HG03175 (cell line): ENCODE measurements at regions not wholly inside any gene's neighbourhood (a gene's known extent, or its start where the extent isn't known, plus 50 kb on each side); places are given as distances from the start of the nearest gene placed in this dataset.
A peak's percentile ranks its signal among the peaks of the same experiment; 100 is the strongest.

ENCODE experiments used
- ATAC-seq: cut with Tn5 transposase; IDR thresholded peaks from one replicate; pipeline ENCODE4 v1.9.1; 2021; ENCODE audit warnings: mild to moderate bottlenecking, moderate library complexity; ENCODE audit not compliant: unreplicated experiment

DNA sequence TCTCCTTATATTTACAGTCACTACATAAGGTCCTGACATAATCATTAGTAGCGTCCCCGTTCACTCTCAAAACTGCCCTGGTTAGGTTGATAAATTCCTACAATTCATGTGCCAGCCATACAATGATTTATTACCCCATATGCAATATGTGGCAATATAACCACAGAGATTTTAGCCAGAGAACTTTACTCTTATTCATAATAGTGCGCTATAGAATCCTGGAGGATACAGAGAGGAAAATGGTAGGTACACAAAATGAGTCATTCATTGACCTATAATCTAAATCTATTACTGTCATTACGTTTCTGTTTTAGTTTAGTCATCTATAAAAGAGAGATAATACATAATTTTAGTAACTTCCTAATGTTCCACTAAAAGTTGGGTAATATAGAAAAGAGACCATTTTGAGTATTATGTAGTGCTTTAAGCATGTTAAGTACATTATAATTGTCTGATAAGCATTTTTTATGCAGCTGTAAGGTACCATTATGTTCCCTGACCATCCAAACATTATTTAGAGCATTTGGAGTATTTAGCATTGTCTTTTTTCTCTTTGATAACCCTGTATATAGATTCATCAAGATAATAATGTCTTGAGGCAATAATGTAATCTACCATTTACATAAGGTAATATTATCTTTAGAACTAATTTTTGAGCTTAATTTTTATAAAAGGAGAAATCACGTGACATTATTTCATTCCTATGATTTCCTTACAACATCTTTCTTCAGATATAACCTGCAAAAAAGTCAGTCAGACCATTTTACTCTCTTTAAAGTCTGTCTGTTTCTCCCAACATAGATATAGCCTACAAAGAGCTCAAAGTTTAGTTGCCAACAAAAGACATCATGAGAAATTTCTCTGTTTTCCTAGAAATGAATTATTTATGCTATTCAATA is 655.5 kb upstream of the ZNF608 start:
- ATAC-seq, result no peak

DNA sequence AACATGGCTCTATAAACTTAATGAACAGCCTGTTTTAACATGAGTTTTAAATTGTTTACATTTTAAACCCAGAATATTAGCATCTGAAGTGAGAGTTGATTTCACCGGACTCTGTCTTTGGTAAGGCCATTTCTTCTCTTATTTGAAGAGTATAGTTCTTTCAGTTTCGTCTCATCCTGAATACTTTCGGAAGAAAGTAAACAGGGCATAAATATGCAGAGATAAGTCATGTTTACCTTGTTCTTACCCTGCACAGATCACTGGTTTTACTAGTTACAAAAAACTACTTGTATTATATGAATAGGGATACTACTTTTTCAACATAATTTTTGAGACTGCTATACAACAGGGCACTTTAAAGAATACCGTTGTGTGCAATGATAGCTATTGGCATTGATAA is 656.3 kb upstream of the ZNF608 start:
- ATAC-seq, result no peak

DNA sequence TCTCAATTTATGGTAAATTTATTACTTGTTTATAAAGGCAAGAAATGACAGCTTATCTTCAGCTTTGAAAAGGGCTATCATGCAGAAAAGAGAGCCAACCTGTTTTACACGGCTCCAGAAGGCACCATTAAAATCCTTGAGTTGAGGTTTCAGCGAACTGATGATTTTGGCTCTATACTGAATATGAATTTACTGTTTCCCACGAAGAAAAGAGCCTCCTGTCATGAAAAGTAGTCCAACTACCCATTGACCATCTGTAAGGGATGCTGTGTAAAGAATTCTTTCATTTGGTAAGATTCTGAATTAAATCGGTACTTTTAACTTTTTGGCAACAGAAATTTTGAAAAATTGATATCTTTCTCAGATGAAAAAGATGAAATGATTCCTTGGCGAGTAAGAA is 657.6 kb upstream of the ZNF608 start:
- no peak for ATAC-seq

DNA sequence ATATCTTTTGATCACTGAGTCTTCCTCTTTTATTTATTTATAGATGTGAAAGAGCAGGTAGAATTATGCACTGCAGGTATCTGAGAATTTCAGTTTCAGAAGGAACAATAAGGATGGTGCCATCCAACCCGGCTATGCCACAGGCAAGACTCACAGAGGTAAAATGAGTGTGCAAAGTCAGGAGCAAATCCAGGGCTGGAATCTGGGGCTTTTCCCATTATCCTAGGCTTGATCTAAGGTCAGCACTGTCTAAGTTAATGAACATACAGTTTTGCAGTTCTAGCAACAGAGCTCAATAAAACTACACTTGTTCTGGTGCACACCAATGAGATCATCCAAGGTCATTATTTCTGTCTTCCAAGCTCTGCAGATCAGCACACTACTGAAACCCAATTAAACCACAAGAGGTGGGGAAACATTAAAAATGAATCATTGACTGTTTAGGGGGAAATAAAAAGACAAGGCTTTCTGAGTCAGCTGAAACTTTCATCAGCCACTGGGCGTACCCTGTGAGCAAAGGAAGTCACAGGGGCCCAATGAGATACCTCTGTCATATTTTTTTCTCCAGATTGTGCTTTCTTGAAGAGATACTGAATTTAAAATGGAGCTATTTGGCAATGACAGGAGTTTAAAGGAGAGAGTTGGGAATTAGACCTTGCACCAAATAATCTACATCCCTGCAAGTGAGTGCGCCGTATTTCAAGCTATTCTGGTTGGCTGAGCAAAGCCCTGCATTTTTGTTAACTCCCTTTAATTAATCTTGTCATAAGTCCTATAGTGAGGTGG is 662.2 kb upstream of the ZNF608 start:
- ATAC-seq, result peak; percentile 57

DNA sequence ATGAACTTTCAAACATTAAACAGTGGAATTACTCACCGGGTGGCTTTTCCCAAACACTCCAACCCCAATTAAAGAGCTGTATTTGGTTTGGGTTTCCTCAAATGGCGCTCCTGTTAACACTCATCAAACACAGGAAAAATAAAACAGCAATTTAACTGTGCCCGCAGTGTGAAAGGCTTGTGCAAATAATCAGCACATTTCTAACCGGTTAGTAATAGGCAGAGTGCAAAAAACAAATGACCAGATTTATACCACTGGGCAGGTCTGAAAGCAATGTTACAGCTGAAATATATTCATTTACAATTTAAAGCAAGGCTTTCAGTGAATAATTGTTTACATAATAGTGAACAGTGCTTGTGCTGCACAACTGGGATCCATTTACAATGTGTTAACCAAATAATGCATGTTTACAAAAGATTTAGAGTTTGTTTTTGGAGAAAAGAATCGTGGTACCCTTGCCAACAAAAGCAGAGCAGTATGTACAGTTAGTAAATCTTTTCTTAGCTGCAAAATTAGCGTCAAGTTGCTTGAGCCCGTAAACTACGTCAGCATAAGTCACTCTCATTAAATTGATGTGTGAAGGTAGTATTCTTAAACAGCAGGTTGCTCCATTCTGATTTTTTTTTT is 662.9 kb upstream of the ZNF608 start:
- ATAC-seq, result no peak

DNA sequence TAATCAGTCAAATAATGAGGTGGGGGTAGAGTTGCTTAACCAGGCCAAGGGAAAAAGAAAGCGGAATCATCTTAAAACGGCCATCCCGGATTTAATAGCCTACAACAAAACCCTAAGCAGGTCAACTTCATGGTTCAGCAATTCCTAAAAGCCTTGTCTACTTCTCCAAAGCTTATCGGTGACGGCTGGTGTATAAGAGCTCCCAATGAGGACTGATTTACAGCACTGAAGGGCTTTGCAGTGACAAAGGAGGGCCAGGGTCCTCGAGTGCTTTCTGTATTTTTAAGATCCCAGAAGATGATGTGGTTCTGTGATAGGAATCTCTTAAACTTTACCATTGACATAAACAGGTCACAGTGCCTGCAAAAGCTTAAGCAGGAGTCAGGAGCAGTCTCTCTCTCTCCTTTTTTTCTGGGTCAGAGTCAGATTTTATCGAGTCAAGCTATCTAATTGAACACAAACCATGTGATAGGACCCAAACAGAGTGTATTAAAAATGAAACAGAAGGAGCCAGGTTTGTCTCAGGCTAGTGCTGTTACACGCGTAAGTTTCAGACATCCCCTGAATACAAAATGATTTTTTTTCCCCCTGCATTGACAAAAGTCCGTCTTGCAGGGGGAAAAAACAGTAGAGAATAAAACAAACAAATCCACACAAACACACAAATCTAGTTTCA is 663.6 kb upstream of the ZNF608 start:
- ATAC-seq, result no peak

DNA sequence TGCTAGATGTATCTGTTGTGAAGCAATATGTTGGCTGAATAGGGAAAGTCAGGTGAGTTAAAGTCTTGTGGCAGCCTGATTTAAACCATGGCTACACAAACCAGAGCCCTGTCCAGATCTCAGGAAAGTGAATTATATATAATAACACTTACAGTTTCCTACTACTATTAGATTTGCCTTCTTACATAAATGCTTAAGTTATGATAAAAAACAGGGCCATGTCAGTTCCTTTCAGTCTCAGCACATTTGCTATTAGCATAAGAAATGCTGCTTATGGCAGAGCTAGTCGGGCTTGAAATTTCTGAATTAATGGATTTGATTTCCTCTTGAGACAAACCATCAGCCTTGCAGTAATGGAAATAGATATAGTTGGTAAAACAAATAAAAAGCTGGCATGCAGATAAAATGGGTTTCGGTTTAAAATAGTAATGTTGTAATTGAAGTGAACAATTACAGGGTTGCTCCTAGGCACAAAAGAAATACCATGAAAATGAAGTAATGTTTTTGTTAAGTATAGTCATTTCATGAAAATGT is 664.2 kb upstream of the ZNF608 start:
- ATAC-seq, result no peak

DNA sequence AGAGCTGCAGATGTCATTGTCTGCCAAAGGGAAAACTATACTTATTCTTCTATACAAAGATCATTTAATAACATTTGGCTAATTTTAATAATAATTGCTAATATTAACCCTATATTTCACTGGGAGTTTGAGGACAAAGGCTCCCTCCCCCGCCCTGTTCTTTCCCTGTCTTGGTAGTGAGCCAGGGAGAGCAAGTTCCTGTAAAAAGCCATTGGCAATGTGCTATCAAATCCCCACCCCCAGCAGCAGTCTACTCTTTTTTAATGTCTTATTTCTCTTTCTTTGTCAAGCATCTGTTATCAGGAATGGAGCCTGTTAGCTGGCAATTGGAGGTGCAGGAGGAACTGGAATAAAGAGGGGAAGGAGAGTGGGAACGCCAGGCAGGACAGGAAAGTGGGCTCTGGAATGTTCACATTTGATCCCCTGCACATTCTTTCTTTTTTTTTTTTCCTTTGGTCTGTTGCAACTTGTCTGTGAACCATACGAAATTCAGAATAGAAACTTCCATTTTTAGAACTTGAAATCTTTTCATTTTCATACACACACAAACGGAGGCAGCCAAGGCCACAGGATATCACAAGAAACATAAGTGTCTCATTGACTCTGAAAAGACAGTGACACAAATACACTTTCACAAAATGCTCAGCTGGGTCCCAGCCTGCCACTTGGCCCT is 664.8 kb upstream of the ZNF608 start:
- peak; percentile 51 for ATAC-seq

DNA sequence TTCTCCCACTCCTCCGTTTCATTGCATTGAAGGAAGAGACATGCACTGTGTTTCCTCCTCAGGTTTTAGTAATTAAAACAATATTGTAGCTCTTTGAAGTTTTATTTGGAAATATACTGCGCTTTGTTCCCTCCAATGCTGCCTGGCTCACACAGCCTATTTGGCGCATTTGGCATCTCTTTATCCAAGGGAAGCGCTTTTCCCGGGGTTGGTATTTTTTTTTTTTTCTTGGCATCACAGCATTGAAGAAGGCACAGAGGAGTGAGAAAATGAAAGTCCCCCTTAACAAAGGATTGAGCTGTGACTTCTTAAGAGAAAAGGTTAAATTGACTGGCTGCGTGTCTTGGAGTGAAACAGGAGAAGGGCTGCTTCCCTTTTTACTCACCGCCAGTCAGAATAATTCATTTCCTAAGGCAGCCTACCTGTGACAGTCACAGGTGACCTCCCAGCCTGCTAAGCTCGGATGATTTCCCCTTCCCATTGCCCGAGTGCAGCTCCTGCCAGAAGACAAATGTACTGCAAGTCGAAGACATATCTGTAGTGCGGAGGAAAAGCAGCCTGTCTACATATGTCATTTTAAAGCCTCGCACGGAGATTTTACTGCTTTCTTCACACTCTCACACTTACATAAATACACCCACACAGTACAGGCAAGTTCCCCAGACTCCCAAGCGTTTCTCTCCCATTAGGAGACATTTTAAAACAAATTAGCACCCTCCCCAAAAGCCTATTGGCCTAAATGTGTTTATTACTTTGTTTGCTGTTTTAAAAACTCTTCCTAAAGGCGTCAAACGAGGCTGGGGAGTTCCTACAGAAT is 665.5 kb upstream of the ZNF608 start:
- peak; percentile 59 for ATAC-seq

DNA sequence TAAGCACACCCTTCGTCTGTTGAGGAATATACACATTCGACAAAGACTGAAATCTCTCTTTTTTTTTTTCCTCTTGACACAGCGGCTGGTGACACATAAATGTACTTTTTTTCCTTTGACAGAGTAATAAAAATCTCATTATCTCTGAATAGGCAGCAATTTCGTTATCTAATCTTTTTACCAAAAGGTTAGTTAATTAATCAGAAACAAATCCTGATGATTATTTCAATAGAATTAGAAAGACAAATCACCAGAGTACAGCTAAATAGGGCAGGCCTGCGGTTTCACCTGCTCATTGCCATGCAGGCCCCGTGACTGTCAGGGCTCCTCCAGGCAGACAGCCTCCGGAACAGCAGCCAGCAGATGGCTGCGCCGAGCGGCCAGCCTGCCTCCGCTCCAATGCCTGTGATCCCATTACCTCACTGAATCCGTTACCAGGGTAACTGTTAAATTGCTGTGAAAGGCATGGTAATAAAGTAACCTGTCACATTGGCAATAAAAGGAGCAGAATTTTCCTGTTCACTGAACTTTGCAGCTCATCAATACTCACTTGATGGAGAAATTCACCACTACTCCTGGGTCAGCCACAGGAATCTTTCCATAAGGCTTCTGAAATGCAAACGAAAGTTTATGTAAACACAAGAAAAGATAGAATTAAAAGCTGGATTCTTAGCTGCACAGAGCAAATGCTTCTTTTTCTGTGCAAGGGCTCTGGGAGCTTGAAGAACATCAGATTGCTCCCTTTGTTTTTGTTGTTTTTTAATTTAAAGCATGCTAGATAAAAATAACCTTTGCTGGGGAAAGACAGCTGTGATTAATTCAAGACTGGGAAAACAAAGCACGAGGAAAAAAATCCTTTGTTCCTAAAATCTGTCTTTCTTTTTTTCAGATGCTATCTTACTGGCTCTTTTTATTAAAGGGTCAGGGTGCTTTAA is 666.4 kb upstream of the ZNF608 start:
- ATAC-seq, result peak; percentile 28

DNA sequence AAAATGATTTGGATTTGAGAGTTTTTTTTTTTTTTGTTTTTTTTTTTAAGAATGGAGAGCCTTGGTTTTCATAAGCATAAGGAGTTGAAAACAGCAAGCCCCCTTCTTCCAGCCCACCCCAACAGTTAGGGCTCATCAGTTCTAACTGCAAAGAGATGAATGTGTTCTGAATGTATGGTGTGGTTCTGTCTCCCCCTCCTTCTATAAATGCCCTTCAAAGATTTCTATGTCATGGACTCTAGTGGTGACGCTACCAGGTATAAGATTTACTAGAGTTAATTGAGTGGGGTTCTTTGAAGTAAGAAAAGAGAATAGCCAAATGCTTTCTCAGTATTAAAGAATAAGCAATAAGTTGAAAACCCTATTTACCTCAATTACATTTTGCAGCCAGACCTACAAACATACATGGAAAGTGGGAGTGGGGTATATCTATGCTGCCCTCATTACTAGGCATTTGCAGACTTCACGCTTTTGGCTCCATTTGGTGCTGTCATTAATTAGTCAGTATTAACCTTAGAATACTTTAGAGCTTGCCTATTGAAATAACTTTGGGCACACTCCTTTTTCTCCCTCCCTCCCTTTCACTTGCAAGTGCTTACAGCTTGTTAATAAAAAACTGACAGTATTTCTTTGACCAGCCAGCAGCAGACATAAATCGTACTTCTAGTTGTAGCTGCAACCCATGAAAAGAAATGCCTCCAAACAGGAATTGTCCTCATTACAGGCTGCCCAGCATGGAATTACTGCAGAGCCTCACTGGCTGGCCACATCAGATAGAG is 667.2 kb upstream of the ZNF608 start:
- ATAC-seq, result no peak

DNA sequence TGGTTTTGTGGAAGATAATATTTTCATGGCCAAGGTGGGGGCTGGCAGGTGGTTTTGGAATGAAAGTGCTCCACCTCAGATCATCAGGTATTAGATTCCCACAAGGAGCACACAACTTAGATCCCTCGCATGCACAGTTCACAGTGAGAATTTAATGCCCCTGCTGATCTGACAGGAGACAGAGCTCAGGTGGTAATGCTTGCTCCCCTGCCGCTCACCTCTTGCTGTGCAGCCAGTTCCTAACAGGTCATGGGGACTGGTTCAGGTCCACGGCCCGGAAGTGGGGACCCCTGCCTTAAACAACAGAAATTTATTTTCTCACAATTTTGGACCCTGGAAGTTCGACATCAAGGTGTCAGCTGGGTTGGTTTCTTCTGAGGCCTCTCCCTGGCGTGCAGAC is 668.7 kb upstream of the ZNF608 start:
- ATAC-seq, result no peak

DNA sequence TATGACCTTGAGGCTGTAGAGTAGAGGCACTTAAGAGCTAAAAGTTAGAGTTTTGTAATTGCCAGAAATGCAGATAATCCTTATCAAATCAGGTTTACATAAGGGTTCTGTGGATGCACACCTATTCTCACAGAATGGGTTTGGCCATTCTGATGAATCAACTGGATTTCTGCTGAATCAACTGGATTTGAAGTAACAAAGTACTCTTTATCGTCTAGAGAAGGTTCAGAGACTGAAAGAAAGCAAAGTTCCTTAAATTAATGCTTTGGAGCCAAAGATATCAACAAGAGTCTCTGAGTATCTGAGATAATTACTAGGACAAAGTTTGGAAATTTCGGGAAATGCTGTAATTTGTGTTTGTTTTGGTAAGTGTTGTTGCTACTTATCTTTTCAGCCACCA is 669.6 kb upstream of the ZNF608 start:
- ATAC-seq, result no peak

DNA sequence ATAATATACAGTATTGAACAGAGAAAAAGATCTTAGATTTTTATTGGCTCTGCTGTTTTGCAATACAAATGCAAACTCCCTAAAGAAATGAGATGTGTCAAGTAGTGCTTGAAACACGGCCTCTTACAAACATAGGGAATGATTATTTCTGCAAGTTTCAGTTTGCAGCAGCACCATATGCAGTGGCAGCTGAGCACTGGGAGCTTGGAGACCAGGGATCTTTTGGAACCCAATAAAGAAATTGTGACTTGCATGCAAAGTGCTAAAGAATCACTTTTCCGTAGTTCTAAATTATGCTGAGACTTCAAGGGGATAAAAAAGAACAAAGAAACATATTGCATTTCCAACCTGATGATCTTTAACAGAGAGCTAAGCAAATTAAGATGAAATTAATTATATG is 674.6 kb upstream of the ZNF608 start:
- no peak for ATAC-seq

DNA sequence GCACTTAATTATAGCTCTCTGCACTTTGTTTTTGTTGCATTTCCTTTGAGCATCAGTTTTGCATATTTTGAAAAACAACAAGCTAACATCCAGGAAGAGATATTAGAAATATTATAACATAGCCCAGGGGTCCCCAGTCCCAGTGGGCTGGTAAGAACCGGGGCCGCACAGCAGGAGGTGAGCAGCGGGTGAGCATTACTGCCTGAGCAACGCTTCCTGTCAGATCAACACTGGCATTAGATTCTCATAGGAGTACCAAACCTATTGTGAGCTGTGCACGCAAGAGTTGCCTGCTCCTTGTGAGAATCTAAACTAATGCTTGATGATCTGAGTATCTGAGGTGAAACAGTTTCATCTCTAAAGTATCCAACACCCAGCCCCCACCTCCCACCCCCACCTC is 675.9 kb upstream of the ZNF608 start:
- ATAC-seq, result no peak

DNA sequence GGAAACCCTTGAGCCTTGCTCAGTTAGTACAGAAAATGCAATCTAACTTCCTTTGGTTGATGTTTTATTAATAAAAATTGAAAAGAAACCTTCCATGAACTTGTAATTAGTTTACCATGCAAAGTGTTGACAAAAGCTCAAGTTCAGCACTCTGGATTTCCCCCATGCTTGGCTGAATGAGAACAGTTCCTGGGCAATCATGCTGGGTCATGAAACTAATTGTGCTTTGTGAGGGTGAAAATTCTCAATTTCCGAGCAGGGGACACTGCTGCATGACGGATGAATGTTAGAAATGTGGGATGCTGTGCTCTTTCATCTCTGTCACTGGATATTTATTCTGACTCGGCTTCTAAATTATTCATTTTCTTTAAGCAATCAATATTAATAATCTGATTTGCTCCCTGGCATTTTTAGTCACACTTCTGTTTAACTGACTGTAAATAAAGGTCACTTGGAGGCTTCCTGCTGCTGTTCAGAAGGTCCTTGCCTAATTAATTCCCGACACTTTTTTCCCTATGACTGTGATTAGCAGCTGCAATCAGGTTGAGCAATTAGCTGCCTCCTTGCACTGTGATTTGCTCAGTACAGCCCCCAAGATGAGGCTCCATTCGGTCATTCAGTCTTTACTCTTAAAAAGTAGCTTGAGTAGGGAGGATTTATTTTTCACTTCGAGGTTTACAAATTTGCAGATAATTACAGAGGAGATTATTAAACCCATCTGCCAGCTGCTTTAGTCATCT is 678.1 kb upstream of the ZNF608 start:
- no peak for ATAC-seq

DNA sequence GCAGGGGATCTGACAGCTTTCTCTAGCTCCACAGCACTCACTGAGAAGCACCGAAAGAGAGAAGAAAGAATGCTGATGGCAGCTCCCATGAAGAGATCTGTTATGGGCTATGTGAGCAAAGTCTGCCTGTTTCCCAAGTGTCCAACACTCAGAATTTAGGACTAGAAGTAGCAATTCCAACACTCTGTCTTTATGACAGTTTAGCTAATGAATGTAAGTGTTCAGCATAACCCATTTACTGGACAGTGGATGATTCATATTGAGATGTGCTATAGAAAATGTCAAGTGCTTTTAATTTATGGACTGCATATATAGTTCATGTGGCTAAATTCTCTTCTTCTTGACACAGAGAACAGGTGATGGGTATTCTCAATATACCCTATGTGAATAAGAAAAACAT is 683.1 kb upstream of the ZNF608 start:
- ATAC-seq, result no peak
